HG03354 (cell line): ENCODE measurements at regions not wholly inside any gene's neighbourhood (a gene's known extent, or its start where the extent isn't known, plus 50 kb on each side); places are given as distances from the start of the nearest gene placed in this dataset.

Experiments
- ATAC-seq: cut with Tn5 transposase; IDR thresholded peaks from one replicate; pipeline ENCODE4 v1.9.1; 2021; ENCODE audit warnings: mild to moderate bottlenecking; ENCODE audit not compliant: unreplicated experiment, poor library complexity, severe bottlenecking

DNA sequence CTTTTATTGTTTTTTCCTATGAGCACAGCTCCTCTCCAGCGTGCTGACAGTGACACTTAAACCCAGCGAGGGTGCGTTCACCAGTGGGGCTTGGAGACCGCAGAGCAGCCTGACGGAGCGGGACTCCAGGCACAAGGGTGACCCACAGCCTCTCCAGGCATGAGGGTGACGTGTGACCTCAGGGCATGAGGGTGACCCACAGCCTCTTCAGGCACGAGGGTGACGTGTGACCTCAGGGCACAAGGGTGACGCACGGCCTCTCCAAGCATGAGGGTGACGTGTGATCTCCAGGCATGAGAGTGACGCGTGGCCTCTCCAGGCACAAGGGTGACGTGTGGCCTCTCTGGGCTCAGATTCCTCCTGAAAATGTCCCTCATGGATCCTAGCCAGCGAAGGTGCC, 164.3 kb upstream of the TCERG1L start:
- no peak for ATAC-seq

DNA sequence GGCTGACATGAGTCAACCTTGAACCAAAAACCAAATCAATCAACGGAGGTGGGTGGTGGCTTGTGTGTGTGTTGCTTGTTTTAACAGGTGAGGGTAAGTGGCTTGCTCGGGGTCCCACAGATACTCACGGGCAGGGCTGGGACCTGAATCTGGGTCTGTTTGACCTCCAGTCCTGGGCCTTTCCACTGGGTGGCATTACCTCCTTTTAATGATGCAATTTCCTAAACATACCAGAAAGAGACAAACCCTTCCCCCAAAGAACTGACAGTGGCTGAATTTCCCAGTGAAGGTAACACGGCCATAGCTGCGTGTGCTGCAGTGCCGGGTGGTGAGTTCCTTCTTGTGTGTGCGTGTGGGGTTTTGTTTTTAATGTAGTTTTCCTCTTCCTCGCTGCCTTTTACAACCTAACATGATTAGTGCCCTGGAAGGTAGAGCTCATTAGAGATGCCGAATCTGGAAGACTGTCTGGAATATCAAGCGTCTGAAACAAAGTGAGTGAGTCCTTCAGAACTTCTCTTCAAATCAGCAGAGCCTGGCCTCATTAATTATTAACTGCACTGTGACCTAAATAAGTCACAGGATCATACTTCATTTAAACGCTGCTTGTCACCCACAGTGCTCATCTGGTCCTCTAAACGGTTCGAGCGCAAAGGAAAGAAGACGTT, 166.1 kb upstream of the TCERG1L start:
- no peak for ATAC-seq

- no peak for ATAC-seq
Observed at GRCh38 chr10:131478377-131478989, 167.0 kb upstream of the TCERG1L start.

DNA sequence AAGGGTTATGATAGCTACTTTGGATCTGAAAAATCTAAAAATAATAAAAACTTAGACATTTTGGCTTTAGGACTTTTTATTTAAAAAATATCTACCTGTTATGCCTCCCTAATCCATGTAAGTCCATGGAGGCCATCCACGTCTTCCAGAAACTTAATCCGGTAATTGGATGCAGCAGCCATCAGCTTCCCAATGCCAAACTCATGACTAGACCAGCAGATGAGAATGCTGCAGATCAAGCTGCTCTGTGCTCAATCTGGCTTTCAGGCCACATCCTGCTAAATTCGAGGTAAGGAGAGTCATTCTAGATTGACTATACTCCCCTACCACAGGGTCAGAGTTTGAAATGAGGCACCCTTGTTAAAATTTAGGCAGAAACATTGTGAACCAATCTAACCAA, 168.5 kb upstream of the TCERG1L start:
- ATAC-seq, result no peak

- no peak for ATAC-seq
Observed at GRCh38 chr10:131480861-131481260, 169.3 kb upstream of the TCERG1L start.

GRCh38 chr10:131485732-131486131, 174.2 kb upstream of the TCERG1L start:
- no peak for ATAC-seq

- ATAC-seq, result no peak
Observed at GRCh38 chr10:131487822-131488221, 176.3 kb upstream of the TCERG1L start.

GRCh38 chr10:131490991-131491594, 179.6 kb upstream of the TCERG1L start:
- ATAC-seq, result no peak

- ATAC-seq, result no peak
Observed at GRCh38 chr10:131492211-131492857, 180.8 kb upstream of the TCERG1L start.

DNA sequence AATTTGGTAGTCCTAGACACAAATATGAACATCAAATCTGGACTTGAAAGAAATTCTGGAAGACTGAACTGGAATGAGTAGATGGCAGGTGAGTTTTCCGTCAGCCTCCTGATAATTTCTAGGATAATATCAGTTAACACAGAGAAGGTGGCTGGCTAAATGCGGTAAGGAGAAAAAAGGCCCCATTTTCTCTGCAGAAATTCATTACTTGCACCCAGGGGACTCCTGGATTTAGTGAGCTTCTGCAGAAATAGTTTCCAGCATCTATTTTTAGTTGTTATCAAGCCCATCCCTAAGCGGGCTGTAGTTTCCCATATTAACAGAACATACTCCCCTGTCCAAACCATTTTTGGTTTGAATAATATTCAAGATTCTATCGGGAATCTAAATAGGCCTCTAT, 181.9 kb upstream of the TCERG1L start:
- no peak for ATAC-seq

GRCh38 chr10:131494451-131494850, 182.9 kb upstream of the TCERG1L start:
- no peak for ATAC-seq

- no peak for ATAC-seq
Observed at GRCh38 chr10:131495224-131495623, 183.7 kb upstream of the TCERG1L start.

GRCh38 chr10:131495892-131496291, 184.4 kb upstream of the TCERG1L start:
- no peak for ATAC-seq

DNA sequence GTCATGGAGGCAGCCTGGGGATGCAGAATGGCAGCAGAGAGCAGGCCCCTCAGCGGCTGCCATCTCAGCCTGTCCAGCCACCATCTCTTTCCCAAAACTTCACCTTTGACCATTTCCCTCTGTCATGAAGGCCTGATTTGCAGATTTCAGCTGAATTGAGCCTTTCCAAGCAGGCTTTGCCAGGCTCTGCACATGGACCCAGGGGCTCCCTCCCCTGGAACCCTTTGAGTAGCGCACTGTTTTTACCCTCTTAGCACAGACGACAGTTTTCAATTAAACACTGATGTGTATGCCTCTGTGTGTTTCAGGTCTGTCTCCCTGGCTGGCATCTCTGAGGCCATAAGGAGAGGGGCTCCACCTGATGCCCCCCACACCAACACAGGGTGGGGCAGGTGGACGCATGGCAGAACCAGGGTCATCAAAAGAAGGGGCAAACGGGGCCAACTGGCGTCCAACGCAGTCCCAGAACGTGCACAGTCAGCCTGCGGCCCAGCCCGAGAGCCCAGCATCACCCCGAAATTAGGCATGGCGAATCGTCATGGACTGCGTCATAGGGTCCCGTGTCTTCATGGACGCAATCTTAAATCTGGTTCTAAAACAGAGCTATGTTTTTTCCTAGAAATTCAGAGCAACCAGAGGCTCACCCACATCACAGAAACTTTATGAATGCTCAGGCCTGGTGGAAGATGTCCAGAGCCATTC, 185.0 kb upstream of the TCERG1L start:
- ATAC-seq, result no peak

DNA sequence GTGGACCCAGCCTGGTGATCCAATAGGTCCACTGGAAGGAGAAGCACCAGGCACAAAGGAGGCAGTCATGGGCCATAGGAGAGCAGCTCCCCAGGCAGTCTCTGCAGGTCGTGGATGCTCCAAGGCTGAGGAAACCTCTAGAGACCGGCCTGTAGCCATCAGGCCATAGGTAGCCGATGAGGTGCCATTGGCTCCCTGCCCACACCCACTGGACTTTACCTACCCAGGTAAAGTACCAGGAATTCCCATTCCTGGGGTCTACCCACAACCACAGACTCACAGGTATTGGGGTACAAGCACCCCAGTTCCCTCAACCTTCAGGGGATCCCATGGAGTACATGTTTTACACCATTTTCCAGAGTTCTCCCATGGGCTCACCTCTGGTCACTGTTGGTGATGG, 188.0 kb upstream of the TCERG1L start:
- ATAC-seq, result no peak

- no peak for ATAC-seq
Observed at GRCh38 chr10:131500181-131500580, 188.7 kb upstream of the TCERG1L start.

DNA sequence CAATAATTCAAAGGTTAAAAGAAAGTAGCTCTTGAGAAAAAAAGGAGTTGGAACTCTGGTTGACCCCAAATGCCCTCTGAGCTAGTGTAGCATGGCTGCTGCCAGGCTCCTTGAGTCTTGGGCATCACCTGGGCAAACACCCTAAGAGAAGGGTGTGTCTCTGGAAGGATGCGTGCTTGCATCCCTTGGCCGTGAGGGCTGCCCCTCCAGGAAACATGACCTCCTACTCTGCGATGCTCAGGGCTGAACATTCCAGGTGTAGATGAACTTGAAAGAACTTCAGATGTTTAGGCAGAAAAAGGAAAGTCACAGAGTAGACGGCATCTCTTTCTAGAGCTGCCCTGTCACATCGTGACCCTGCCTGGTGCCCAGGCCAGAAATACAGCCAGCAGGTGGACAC, 189.4 kb upstream of the TCERG1L start:
- no peak for ATAC-seq

- no peak for ATAC-seq
Observed at GRCh38 chr10:131503992-131504391, 192.5 kb upstream of the TCERG1L start.

- no peak for ATAC-seq
Observed at GRCh38 chr10:131511391-131511790, 199.9 kb upstream of the TCERG1L start.

DNA sequence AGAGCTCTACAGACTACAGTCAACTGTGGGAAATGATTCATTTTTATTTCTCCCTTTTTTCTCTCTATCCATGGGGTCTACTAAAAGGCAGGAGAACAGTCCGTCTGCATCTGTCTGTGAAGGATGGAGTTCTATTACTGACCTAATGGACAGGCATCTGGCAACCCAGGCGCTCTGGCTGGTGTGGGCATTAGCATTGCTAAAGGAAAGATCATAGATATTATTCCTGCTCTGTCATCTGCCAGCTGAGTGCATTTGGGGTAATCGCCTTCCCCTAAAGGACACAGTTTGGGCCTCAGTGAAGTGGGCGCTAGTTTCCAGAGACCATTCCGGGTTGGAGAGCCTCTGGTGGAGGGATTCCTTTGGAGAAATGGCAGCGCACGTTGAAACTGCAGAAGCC, 201.3 kb upstream of the TCERG1L start:
- no peak for ATAC-seq
